ENCODE measurements at regions not wholly inside any gene's neighbourhood (a gene's known extent, or its start where the extent isn't known, plus 50 kb on each side); places are given as distances from the start of the nearest gene placed in this dataset.

GRCh38 chr10:79014796-79015195 is 54.0 kb upstream of the ZMIZ1 start:
- TF ChIP-seq CTCF (IDR thresholded peaks at IDR 0.05) (no peak), ZFX (IDR thresholded peaks at IDR 0.05; ENCODE audit: borderline replicate concordance) (no peak)

Measured in 22Rv1 (cell line).